Stimulated activated CD4-positive, alpha-beta T cell treated with anti-CD3 and anti-CD28 coated beads, Interleukin-4, amount 100 ng/mL, for 1 hour (primary cell): ENCODE measurements at regions not wholly inside any gene's neighbourhood (a gene's known extent, or its start where the extent isn't known, plus 50 kb on each side); places are given as distances from the start of the nearest gene placed in this dataset.
"Not testable (repeated sequence)": the region's sequence is repeated elsewhere in the genome, so short reads cannot be mapped to it uniquely, and the experiment has no call there.

Experiments used
- DNase-seq: peaks from one replicate; pipeline ENCODE4 v3.0.0-alpha.2; 2020

DNA sequence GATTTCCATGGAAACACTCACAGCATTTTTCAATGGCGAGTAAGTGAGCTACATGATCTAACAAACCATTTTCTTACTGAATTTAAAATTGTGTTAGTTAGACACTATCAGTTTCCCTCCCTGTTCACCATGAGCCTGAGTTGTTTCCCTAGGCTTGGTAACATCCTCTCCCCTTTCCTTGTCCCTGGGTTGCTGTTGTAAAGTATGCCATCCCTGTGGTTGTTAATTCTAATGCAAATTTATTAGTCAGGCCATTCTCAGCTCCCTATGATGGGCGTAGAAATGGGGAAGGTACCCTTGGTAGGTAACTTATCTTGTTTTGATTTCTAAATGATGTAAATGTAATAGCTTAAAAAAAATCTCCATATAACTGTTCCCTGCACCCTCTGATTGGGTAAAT is 143.0 kb downstream of the SPATA31A6 start:
- DNase-seq, result not testable (repeated sequence)

DNA sequence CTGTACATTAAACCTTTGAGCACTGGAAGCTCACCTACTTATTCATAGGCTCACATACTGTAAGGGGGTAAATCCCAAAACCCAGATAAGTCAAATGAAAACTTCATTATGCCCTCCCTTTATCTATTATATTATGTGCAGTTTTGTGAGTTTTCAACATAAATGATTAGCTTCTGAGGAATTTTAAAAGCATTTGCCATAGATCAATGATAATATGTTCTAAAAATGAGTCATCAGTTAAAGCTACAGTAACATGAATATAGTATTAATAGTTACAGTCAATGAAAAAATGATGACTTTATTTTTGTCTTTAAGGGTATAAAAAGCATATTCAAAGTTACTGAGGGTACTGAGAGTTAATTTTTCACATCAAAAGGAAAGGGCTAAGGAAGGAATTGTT is 151.9 kb downstream of the SPATA31A6 start:
- not testable (repeated sequence) for DNase-seq

DNA sequence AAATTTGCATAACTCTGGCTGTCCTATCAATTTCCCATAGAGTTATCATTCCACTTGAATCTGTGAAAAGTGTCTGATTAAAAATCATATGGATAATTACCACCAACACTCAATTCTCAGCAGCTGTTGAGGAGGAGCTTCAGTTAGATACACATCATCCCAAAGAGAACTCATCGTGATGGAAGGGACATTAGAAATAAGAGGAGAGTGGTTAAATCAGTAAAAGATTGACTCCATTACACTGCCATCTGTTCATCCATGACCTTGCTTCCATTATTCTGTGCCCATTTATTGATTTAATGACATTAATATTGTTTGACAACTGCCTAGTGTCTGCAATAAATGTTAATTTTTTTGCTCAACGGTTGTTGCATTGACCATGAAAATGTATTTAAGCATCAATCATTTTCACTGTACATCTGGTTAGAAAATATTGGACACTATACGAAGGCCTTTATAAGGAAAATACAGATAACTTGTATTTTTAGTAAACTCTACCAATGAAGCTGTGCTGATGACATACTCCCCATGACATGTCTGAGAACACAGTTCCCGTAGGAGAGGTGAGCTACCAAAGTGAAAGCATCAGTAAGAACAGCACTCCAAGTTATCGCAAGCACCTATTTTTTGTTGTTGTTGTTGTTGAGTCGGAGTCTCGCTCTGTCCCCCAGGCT is 152.7 kb downstream of the SPATA31A6 start:
- DNase-seq, result not testable (repeated sequence)

DNA sequence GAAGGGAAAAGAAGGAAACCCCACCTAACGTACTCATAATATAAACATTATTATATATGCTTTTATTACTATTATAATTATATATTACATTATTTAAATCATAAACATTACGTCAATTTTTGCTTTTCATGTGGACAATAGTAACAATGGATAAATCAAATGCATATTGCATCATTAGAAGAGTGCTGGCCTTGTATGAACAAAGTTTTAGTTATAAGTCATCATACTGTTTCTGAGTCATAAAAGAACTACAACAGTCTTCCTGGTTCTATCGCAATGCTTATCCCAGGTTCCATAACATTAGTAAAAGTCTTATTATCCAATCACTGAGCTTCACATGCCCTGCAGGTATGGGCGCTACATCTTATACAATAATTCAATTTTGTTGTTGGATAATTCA is 154.8 kb downstream of the SPATA31A6 start:
- DNase-seq, result not testable (repeated sequence)

DNA sequence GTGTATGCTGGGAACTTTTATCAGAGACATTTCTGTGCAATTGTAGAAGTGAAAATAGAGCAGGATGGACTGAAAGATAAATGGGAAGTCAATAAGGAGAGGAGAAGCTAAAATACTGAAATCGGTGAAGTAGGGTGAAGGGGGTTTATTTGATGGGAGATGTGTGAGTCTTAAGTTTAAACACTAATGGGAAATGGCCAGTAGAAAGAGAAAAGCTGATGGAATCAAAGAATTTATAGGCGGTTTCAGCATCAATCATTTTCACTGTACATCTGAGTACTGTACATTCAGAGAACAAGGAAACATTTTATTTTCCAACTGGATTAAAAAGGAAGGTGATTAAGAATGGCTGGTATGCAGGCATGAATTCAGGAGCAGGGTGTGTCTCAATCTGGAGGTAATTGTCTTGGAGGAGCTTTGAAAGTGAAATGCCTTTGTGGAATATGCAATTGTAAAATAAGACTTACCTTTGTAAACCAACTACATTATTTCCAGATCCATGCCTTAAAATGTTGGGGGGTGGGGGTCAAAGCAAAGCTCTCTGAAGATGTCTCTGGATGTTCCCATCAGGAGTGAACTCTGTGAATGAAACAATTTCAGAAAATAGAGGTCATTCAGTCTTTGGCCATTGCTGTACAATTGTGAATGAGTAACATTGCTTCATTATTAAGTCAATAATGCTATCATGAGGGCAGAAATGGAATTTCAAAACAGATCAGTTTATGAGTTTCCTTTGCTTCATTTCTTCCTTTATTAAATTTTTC is 156.4 kb downstream of the SPATA31A6 start:
- DNase-seq, result not testable (repeated sequence)

DNA sequence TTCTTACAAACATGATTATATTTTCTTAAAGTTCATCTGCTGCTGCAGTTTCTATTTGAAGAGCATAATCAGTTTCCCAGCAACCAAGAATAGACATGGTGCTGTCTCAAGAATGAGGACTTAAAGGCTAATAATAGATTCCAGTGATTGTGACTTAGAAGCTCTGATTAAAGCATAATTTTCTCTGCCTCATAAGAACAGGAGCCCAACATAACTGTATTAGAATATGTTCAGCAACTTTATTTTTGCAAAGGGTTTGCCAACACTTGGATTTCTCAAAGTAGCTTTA is 156.9 kb downstream of the SPATA31A6 start:
- not testable (repeated sequence) for DNase-seq

DNA sequence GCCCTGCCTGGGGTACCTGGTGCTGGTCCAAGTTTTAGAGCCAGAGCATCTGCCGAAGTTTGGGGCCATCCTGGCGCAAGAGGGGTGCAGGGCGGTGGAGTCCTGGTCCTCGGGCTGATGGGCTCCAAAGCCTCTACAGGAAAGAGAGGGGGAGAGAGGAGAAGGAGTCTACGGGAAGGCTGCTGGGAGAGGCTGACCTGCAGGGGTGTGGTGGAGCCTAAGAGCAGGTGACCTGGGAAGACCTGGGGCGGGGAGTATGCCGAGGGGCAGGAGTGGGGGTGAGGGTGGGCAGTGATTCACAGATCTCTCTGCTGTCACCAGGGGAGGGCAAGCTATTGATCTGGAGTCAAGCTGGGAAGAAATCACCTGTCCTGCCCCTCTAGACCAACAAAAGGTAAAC is 158.4 kb downstream of the SPATA31A6 start:
- not testable (repeated sequence) for DNase-seq

DNA sequence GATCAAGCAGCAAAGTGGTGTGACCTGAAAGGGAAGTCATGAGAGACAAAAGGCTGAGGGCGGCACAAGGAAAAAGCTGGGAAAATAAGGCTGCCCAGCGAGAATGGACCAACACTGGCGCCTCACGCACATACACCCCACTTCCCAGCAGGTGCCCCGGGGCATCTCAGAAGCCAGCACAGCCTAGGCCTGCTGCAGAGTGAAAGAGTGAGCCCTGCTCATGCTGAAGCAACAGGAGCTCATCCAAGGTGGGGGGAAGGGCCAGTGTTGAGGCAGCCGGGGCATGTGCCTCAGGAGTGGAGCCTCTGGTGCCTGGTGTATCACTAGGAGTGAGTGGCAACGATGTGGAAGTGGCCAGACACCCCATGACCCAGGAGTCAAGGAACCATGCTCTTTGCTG is 158.8 kb downstream of the SPATA31A6 start:
- not testable (repeated sequence) for DNase-seq

DNA sequence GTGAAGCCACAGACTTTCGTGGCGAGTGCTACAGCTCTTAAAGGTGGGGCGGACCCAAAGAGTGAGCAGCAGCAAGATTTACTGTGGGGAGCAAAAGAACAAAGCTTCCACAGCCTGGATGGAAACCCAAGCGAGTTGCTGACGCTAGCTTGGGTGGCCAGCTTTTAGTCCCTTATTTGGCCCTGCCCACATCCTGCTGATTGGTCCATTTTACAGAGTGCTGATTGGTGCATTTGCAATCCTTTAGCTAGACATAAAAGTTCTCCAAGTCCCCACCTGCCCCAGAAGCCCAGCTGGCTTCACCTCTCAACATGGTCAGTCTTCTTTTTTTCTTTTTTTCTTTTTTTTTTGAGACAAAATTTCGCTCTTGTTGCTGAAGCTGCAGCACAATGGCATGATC is 161.0 kb downstream of the SPATA31A6 start:
- DNase-seq, result not testable (repeated sequence)

DNA sequence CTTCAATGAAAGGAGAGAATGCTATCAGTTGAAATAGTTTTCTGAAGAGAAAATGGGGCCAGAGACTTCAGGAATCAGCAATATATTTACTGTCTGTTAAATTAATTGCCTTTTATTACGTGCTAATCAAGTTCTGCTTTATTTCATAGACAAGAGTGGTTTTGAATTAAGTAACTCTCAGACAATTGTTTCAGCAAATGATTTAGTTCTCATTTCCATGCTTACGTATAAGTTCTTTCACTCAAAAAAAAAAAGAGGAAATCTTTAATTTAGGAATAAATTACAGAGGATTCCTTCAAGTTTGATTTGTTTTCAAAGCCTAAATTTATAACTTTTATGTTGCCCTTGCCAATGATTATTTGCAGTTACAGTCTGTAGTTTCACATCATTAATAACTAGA is 163.5 kb downstream of the SPATA31A6 start:
- DNase-seq, result not testable (repeated sequence)

DNA sequence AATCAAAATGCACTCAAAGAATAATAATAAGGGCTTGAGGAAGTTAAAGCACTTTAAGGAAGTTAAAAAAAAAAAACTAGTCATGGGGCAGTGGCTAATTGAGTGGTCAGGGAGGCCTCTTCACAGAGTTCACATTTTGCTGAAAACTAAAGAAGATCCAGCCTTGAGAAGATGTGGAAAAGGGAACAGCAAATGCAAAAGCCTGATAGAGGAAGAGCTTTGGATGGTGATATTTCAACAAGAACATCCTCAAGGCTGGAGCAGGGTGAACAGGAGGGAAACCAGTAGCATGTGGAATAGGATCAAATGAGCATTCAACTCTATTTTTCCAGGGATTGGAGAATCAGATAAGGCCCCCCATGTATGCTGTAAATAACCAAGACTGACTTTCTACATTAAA is 165.7 kb downstream of the SPATA31A6 start:
- DNase-seq, result not testable (repeated sequence)

DNA sequence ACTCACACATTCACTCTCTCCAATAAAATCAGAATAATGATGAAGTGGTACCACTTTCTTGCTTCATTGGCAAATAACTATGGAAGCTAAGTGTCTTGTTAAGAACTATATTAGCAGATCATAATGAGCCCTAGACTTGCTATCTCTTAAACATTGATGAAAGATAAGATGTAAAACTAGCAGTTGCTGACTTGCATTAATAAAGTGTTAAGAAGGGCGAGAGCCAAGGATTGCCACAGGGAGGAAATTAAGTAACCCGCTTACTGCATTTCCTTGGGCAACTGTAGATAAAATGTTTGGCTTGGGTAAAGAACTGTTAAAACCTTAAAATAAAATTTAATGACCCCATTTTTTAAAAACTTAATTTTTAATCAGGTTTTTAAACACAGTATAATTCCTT is 167.0 kb downstream of the SPATA31A6 start:
- not testable (repeated sequence) for DNase-seq

DNA sequence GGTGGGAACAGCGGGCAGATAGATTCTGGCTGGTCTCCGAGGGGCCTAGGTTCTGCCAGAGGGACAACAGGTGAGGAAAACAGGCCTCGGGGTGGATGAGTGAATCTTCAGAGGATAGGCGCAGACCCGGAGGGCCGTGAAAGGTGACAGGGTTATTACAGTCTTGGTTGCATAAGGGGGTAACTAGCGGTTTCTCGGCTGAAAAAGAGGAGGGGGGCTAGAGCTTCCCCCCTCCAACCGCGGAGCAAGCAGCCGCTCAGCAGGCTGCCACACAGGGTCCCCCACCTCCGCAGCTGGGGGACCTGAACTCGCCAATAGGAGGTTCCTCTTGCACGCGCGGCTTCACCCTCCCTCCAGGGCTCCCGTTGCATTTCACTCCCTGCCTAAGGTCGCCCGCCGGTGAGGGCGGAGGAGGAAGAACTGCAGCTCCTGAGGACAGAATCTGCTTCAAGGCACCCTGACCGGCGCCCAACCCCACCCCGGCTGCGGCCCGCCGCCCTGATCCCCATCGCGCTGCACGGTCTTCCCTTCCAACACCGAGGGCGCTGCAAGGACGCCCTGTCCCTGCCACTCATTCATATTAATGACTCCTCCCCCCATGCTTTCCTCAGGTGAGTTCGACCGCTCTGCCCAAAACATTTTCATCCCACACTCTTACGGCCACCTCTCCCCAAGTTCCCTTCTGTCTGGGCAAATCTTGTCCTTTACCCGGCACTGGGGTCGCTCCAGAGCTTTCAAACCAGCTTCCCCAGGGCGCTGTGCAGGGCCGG is 174.3 kb downstream of the SPATA31A6 start:
- not testable (repeated sequence) for DNase-seq

DNA sequence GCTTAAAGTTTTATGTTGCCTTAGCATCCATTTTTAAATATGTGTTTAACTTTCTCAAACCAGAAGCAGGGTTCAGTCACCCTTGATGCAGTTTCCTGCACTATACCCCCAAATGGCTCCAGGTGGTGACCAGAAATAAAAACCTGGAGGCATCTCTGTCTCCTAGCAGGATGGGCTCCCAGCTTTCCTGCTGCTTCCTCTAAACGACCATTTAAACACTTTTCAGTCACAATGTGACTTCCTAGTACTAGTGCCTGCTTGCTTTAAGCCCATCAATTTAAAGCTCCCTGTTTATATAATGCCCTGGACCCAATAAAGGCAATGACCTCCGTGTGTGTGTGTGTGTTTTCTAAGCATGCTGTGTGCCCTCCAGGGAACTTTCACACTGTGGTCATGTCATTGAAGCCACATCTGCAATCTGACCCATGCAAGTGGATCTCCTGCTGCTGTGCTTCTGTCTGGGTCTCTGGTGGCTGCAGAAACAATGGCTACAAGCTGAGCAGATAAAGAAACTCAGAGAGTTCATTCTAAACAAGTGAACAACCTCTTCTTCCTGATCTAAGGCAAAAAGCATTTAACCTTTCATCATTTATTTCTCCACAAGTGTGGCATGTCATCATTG is 175.3 kb downstream of the SPATA31A6 start:
- DNase-seq, result not testable (repeated sequence)

DNA sequence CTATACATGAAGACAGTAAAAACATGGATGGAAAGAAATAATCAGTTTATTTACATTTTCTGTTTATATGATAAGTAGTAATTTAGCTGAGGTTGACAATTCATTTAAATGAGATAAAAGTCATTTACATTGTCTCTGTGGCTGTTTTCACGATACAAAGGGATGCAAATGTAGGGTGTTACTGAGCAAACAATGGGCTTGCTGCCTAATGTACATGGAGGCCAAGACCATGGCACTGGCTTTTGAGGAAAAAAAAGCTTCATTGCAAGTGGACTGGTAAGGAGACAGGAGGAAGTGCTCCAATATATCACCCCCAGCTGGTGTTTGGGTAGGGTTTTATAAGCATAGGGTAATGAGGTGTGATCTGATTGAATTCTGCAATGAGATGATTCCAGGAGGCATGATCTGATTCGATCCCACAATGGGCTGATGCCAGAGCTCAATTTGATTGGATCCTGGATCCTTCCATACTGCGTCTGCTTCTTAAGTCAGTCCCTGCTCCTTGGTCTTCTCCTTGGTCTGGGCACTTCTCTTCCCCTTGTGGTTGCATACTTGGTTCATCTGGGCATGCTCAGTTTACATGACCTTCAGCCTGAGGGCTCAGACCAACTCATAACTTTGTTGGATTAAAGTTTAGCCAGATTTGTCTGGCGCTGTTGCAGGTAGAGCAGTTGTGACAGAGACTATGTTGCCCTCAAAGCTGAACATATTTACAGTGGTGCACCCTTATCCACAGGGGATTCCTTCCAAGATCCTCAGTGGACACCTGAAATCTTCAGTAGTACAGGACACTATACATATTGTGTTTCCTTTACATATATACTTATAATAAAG is 181.2 kb downstream of the SPATA31A6 start:
- DNase-seq, result not testable (repeated sequence)

DNA sequence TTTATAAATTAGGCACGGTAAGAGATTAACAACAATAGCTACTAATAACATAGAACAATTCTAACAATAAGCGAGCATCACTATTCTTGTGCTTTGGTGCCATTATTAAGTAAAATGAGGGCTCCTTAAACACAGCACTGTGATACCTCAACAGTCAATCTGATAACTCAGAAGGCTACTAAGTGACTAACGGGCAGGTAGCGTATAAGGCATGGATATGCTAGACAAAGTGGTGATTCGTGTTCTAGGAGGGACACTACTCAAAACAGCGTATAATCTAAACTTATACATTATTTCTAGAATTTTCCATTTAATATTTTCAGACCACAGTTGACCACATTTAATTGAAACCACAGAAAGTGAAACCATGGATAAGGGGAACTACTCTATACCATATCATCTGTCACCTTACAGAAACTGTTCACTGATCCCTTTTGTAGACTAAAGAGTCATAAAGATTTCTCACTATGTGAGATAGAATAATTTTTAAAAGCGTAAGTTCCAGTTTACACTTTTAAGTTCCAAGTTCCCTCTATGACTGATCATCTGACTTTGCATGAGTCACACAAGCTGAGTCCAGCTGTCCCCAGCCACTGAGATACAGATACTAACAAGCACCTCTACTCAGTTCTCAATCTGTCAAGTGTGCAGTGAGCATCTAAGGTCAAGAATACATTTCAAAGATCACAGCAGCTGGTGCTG is 181.9 kb downstream of the SPATA31A6 start:
- not testable (repeated sequence) for DNase-seq

DNA sequence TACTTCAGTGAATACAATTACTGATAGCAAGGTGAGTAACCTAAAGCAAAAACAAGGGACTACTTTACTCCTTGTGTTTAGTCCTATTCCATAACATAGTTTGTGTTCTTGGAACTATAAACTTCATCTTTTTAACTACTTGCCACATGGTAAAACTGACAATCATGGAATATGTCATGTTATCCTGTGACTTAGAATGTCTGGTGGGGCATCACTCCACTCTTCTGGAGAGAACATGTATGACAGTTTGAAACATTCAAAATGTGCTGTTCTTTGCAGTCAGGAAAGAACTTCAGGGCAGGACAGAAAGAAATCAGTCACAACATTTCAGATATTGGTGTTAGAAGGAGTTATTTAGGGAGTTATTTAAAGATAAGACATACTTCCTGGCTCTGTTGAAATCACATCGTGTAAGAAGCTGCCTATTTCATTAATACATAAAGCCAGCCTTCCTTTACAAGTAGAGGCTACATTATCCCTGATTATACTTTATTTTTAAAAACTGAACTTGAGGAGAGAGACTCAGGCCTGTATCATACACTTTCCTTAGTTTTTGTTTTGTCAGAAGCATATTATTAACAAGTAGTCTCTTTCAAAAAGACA is 184.9 kb downstream of the SPATA31A6 start:
- not testable (repeated sequence) for DNase-seq

DNA sequence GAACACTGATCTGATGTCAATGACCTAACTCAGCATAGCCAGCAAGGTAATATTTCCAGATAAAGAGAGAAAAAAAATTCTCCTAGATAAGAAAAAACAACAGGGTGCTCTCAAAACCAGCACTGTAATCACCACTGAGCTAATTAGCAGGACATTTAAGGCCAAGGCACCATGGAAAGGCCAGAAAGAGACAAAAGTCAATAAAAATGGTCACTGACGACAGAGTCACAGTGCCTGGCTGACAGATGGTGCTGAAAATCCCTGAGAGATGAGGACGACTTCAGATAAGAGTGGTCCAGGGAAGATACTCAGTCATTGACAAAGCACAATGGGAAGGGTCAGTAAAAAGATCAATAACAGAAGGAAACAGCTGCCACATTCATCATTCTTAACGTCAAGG is 186.7 kb downstream of the SPATA31A6 start:
- DNase-seq, result not testable (repeated sequence)

DNA sequence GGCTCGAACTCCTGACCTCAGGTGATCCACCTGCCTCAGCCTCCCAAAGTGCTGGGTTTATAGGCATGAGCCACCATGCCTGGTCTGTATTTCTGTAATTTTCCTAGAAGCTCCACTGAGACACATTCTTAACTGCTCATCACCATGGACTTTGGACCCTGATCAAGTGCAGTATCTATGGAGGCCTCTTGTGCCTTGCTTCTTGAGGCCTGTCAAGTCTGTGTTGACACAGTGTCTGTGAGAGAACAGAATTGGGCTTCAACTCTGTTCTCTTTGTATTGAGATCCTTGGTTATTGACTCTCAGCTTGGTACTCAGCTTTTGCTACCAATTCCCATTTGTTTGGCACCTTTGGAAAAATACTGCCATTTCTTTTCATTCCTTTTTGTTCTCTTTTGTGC is 188.0 kb downstream of the SPATA31A6 start:
- DNase-seq, result not testable (repeated sequence)

DNA sequence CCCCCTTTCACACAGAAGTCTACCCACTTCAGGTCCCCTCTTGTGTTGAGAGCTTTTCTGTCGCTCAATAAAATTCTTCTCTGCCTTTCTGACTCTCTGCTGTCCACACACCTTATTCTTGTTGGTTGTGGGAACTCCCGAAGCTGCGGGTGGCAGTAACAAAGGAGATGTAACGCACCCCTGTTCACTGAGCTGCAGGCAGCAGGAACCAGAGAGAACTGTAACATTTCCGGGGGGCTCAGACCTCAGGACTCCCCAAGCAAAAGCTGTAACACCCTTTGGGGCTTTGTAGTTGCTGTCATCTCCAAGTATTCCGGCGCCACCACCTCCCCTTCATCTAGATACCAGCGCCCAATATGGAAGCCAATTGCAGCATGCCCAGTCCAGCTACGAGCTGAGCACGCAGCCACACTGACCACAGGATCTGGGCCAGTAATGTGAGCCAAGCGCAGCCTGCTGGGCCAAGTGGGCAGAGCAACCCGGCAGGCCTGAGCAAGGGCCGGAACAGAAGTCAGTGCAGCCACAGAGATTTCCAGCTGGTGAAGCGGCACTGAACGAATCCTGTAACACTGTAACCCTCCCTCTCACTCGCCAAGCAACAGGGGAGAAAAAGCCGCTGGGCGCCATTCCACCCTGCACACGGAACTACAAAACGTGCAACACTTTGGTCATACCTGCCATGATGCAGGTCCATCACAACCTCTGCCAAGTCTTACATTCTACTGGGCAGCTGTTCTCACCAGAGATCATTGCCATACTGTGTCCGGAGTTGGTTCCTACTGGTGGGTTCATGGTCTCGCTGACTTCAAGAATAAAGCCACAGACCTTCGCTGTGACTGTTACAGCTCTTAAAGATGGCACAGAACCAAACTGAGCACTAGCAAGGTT is 194.3 kb downstream of the SPATA31A6 start:
- DNase-seq, result not testable (repeated sequence)
